Endothelial cell of umbilical vein (primary cell): ENCODE measurements at regions not wholly inside any gene's neighbourhood (a gene's known extent, or its start where the extent isn't known, plus 50 kb on each side); places are given as distances from the start of the nearest gene placed in this dataset.

Source experiments
- CTCF ChIP-seq, 2 donors: IDR thresholded peaks; 1 replicate in 1 of 2; 2 replicates in 1 of 2; pipeline ENCODE4 v1.5.1; 2011; ENCODE audit warnings: low read length in 2 of 2, mild to moderate bottlenecking in 2 of 2, moderate library complexity in 2 of 2, control low read depth in 1 of 2, inconsistent platforms in 1 of 2, low read depth in 1 of 2; ENCODE audit not compliant: insufficient read depth in 1 of 2; ENCODE audit errors: extremely low read depth in 1 of 2
- EZH2 ChIP-seq: IDR thresholded peaks from 2 replicates; pipeline ENCODE4 v1.6.1; 2012; ENCODE audit warnings: borderline replicate concordance, low read depth, mild to moderate bottlenecking, moderate library complexity, low read length, inconsistent platforms; ENCODE audit not compliant: severe bottlenecking
- FOS ChIP-seq: IDR thresholded peaks from 2 replicates; pipeline ENCODE4 v1.6.1; 2011; ENCODE audit warnings: mild to moderate bottlenecking, low read length, moderate library complexity, borderline replicate concordance; ENCODE audit not compliant: insufficient read depth
- GATA2 ChIP-seq: IDR thresholded peaks from 2 replicates; pipeline ENCODE4 v1.7.0; 2011; ENCODE audit warnings: low read depth, mild to moderate bottlenecking, moderate library complexity, mixed read lengths, low read length; ENCODE audit not compliant: insufficient read length, insufficient read depth
- JUN ChIP-seq: IDR thresholded peaks from 2 replicates; pipeline ENCODE4 v1.6.1; 2011; ENCODE audit warnings: borderline replicate concordance, low read depth; ENCODE audit not compliant: insufficient read length, insufficient read depth
- MAX ChIP-seq: IDR thresholded peaks from 2 replicates; pipeline ENCODE4 v1.6.1; 2011; ENCODE audit not compliant: insufficient read depth, insufficient read length
- MYC ChIP-seq: IDR thresholded peaks from one replicate; pipeline ENCODE4 v1.6.1; 2011; ENCODE audit warnings: mild to moderate bottlenecking, low read depth, low read length
- POLR2A ChIP-seq: IDR thresholded peaks from 2 replicates; pipeline ENCODE4 v1.6.1; 2012; ENCODE audit warnings: low read depth, mild to moderate bottlenecking, control low read depth, low read length
- POLR2AphosphoS5 ChIP-seq: IDR thresholded peaks from 2 replicates; pipeline ENCODE4 v1.6.1; 2012; ENCODE audit warnings: low read depth, mild to moderate bottlenecking, control low read depth, low read length, moderate library complexity; ENCODE audit not compliant: insufficient read depth

- TF ChIP-seq JUN, result no peak
- no peak for TF ChIP-seq POLR2AphosphoS5
- TF ChIP-seq CTCF (IDR thresholded peaks at IDR 0.05; ENCODE audit: extremely low read depth in 1 of 2, insufficient read depth in 1 of 2, low read depth in 1 of 2, low read length in 2 of 2), result no peak
- TF ChIP-seq POLR2A, result no peak
- TF ChIP-seq GATA2, result no peak
- peak; percentile 89 for TF ChIP-seq FOS
- no peak for TF ChIP-seq MAX
- TF ChIP-seq EZH2, result no peak
- no peak for TF ChIP-seq MYC
Observed at GRCh38 chr14:29310757-29311156, 544.2 kb downstream of the FOXG1 start.
